ENCODE measurements at regions not wholly inside any gene's neighbourhood (a gene's known extent, or its start where the extent isn't known, plus 50 kb on each side); places are given as distances from the start of the nearest gene placed in this dataset.

DNA sequence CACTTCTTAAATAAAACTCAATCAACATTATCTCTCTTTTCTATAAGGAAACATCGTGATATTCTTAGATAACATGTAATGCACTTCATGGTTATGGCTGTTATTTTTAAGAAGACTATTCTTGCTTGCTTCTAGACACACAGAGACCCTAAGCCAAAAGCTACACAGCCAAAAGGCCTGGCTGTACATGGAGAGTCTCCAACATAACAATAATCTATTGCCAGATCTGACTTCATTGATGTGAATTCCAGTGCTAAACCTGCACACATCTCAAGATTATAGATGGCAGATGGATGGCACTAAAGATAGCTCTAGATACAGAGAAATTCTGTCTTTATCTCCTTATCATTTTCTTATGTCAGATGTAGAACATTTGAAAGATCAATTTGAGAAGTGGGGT, 811.6 kb upstream of the ZNF608 start:
- DNase-seq (ENCODE audit: low read depth in 2 of 2): no peak

GRCh38 chr5:125558466-125558865, 812.0 kb upstream of the ZNF608 start:
- DNase-seq (ENCODE audit: low read depth in 2 of 2): no peak

GRCh38 chr5:125559296-125559695, 812.9 kb upstream of the ZNF608 start:
- DNase-seq (ENCODE audit: low read depth in 2 of 2): no peak

DNA sequence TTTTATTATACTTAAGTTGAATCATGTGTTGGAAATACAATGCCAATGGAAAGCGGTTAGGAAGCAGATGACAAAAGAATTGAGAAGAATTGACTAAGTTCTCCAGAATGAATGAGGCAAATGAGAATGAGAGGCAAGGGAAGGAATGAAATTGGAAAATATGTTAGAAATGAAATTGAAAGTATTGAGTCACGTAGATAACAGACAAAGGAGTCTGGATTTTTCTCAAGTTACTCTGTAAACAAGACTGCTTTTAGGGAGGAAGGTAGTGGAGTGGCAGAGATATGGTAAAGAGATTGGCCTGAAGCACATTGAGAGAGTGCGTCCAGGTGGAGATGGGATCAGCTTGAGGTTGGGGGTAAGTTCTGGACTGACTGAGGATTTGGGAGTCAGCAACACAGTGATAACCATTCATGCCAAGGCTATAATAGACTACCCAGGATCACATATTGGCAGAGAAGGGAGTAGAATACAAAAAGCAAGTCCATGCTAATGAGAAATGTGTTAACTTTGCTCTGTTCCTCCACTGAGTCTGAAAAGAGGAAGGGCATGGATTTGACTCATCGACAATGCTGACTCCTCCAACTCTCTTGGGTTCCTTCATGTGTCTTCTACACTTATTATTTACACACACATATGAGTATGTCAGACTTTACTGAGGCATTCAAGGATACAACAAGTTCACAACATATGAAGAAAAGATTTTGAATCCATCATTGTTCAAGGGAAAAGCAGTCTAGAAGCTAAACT, 814.2 kb upstream of the ZNF608 start:
- DNase-seq (ENCODE audit: low read depth in 2 of 2): no peak

GRCh38 chr5:125564317-125564975, 818.0 kb upstream of the ZNF608 start:
- no peak for DNase-seq (ENCODE audit: low read depth in 2 of 2)

GRCh38 chr5:125574491-125575044, 828.1 kb upstream of the ZNF608 start:
- no peak for DNase-seq (ENCODE audit: low read depth in 2 of 2)

DNA sequence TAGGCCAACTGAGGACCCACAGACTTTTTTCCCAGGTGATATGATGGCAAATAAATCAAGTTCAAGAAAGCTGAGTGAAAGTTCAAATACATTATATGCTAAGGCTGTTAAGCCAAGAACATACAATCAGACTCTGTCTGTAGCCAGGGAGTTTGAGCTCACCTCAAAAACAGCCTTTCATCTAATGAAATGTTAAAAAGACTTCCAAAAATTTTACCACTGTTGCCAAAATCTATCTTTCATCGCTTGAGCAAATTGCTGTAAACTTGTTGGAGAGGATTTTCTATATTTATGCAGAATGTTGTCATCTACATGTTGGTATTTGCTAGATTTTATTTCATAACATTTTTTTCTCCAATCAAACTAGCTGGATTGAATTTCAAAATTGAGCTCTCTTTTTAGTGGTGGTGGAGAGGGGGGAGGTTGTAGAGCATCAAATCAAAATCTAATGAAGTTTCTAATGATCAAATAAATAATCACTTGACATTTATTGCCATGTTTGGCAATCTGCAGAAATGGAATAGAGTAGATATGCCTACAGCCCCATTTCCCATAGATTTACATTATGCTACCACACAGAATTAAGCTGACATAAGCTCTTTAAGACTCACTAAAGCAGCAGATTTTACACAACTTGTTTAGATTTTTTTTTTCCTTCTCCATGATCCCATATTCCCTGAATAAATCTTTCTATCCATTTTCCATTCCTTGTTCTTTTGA, 828.9 kb upstream of the ZNF608 start:
- no peak for DNase-seq (ENCODE audit: low read depth in 2 of 2)

DNA sequence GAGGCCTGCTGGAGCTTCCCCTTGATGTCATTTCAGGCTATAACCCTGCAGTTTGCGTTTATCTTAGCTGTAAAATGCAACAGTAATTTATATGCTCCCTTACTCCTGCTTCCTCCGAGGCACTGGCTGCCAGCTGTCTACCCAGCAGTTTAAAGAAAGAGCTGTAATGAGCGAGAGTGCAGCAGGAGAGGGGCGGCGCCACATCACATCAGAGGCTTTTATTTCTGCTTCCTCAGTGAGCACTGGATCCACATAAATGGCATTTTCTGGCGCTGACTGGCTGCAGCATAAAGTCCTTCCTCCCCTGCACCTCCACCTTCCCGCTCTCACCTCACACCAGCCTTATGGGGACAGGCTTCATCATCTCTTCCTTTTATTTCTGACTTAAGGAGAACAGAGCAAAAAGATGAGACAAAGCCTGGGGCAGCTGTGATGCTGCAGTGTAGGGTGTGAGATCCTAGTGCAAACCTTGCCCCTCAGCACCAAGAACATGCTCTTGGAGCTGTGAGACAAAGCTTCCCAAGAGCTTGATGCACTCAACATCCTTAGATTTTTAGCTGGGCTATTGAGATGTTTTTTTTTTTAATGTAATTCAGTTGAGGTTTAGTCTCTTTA, 829.6 kb upstream of the ZNF608 start:
- DNase-seq (ENCODE audit: low read depth in 2 of 2): no peak

DNA sequence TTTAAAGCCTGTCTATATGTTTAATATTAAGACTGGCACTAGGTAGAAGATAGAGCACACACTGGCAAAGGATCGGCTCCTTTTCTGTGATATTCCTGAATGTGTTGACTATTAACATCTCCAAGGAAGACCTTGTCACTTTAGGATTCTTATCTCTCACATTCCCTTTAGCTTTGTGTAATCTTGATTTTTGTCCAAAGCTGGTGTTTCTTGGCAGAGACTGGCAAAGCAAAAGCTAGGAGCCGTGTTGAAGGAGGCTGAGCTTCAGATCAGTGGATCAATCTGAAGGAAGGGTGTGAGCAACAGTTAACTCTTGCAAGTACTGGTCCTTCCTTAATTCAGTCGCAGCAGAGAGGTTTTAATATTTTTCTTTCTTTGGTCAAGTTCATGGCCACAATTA, 830.4 kb upstream of the ZNF608 start:
- DNase-seq (ENCODE audit: low read depth in 2 of 2): no peak

DNA sequence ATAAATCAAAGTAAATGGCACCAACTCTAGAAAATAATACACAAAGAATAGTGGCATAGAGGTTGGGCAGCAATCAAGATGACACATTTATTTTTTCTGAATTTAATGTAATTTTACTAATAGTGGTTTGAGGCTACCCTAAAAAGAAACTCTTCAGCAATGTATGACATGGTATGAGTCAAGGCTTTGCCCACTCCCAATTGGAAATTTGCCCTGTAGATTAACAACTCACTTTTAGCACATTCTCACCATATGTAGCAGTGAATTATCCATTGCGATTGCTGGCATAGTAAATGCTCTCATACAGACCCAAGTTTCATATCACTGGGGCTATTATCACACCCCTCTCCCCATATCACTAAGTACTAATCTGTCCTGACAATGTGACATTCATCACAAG, 832.1 kb upstream of the ZNF608 start:
- no peak for DNase-seq (ENCODE audit: low read depth in 2 of 2)

GRCh38 chr5:125579182-125579581, 832.7 kb upstream of the ZNF608 start:
- DNase-seq (ENCODE audit: low read depth in 2 of 2): no peak

- no peak for DNase-seq (ENCODE audit: low read depth in 2 of 2)
Measured at GRCh38 chr5:125581311-125581710, 834.9 kb upstream of the ZNF608 start.

DNA sequence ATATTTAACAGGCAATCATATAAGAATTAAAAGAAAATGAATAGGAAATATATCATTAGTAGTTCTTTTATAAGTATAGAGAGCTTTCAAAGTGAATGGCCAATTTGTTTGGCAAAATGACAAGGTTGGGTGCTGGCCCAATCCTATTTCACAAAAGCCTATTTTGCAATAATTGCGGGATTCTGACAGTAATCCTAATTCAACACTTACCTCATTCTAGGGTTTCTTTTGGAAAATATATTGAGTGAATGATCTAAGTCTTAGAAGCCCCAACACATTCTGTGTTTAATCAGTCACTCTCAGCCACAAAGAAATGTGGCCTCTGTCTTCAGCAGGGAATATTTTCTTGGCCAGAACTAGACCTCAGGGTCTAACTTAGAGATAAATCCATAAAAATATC, 835.9 kb upstream of the ZNF608 start:
- no peak for DNase-seq (ENCODE audit: low read depth in 2 of 2)

- no peak for DNase-seq (ENCODE audit: low read depth in 2 of 2)
Measured at GRCh38 chr5:125583321-125584139, 837.1 kb upstream of the ZNF608 start.

DNA sequence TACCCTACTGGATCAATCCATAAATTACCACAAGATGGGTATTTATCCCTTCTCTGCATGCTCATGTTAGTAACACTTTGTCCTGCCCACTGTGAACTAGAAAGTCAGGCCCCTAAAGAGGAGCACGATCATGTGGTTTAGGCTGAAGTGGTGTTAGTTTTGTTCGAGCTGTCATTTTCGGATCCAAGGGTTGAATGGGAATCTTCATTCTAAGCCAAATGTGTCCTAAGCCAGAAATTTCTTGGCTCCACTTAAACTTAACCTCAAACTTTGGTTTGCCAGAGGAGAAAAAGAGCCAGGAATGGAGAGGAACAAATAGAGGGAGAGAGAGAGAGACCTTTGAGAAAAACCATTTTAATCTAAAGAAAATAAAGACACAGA, 837.7 kb upstream of the ZNF608 start:
- no peak for DNase-seq (ENCODE audit: low read depth in 2 of 2)

DNA sequence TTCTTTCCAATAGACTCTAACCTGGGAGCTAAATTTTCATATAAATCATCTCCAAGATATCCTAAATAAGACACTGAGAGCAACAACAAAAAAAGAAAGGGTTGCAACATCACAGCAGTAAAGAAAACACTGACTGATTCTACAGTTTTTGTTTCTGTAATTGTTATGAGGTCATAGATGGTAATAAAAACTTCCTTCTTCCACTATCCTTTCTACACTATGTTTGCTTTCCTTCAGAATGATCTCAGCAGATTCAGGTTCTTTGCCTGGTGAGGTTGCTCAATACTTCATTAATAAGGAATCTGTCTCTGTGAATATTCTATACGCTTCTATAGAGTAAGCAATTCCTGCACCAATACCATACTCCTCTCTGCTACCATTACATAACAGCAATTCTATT, 835.6 kb upstream of the GRAMD2B start:
- no peak for DNase-seq (ENCODE audit: low read depth in 2 of 2)

GRCh38 chr5:125592856-125593255, 830.4 kb upstream of the GRAMD2B start:
- DNase-seq (ENCODE audit: low read depth in 2 of 2): no peak

DNA sequence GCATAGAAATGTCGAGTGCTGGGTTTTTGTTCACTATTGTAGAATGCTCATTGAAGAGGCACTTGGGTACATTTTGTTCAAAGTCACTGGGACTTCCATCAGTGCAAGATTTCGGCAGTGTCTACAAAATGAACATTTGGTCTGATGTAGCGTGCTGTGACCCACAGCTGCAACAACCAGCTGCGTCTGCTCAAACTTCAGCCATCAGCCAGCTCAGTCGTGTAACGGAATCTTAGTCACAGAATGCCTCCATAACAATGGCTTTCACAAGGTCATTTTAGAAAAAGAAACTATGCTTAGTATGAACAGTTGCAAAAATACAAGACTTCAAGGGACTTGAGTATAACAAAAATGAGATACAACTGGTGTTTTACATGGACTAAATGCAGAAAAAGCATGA, 828.1 kb upstream of the GRAMD2B start:
- no peak for DNase-seq (ENCODE audit: low read depth in 2 of 2)

- no peak for DNase-seq (ENCODE audit: low read depth in 2 of 2)
Measured at GRCh38 chr5:125595845-125596244, 827.4 kb upstream of the GRAMD2B start.

DNA sequence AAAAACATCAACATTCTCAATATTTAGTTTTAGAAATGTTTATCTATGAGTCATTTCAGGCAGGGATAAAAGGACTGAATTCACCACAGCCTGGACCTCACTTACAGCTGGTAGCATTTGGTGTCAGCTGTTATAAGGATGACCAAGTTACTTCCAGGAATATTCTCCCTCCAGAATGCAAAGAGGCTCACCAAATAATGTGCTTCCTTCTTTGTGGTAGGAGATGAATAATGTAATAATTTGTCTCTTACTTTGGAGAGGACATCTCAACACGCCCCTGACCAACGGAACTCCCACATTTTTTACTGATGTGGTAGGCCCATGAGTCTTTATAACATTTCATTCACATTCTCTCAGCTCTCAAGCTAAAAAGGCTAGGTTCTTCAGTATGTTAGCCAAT, 825.9 kb upstream of the GRAMD2B start:
- DNase-seq (ENCODE audit: low read depth in 2 of 2): no peak

GRCh38 chr5:125600559-125600958, 822.6 kb upstream of the GRAMD2B start:
- DNase-seq (ENCODE audit: low read depth in 2 of 2): no peak
